HepG2 (cell line): ENCODE measurements at regions not wholly inside any gene's neighbourhood (a gene's known extent, or its start where the extent isn't known, plus 50 kb on each side); places are given as distances from the start of the nearest gene placed in this dataset.

Experiments used
- ATAC-seq: fragments of 200-7000 bp; cut with Tn5 transposase; 3 replicates; pipeline ENCODE4 v1.9.1; 2020; ENCODE audit warnings: mild to moderate bottlenecking, moderate library complexity
- BruUV-seq: library from RNA; stranded (reverse); fragments of 400-500 nt; replicated peaks from 2 replicates; lab custom pipeline; 2021; lab: Mats Ljungman, UMichigan
- CTCF ChIA-PET: fragments of 300-600 bp; formaldehyde crosslinking; extraction: SDS; loops from one replicate; lab custom pipeline; 2021; ENCODE audit warnings: low total read pairs, inconsistent platforms, low intra/inter-chr PET ratio; lab: Yijun Ruan, JAX
- POLR2A ChIA-PET: fragments of 350-600 bp; sonication (Branson Sonifier 250); formaldehyde crosslinking; loops from one replicate; lab custom pipeline; 2020; ENCODE audit warnings: antibody characterized with exemption, inconsistent platforms; lab: Yijun Ruan, JAX
- DNase-seq: peaks from one replicate; pipeline ENCODE4 v3.0.0-alpha.2; 2015; ENCODE audit warnings: low spot score
- FAIRE-seq: peaks from 3 replicates; lab custom pipeline; 2011; peaks lifted over from hg19 to GRCh38; lab: Jason Lieb, UNC
- H2AFZ ChIP-seq: one replicate; pipeline ENCODE4 v1.6.1; 2011; ENCODE audit warnings: low read length, inconsistent platforms
- H3K27ac ChIP-seq: fragments of 300-600 bp; 3 replicates; pipeline ENCODE4 v1.8.0; 2011; ENCODE audit warnings: mixed run types, mild to moderate bottlenecking, mixed read lengths, low read length, inconsistent platforms; ENCODE audit not compliant: insufficient read depth; ENCODE audit errors: extremely low read length
- H3K27me3 ChIP-seq, 2 experiments: fragments of 200-600 bp in 1 of 2; 2 replicates in 1 of 2; 3 replicates in 1 of 2; pipeline versions ENCODE4 v1.6.0 to v1.8.0; 2011; ENCODE audit warnings: low read length in 2 of 2, mild to moderate bottlenecking in 2 of 2, moderate library complexity in 2 of 2, inconsistent platforms in 1 of 2; ENCODE audit not compliant: insufficient read depth in 2 of 2, control insufficient read depth in 1 of 2
- H3K36me3 ChIP-seq, 2 experiments: fragments of 200-600 bp in 1 of 2; replicated peaks in 1 of 2; 2 replicates in 1 of 2; 3 replicates in 1 of 2; pipeline versions ENCODE4 v1.5.1 to v1.8.0; 2011; ENCODE audit warnings: low read length in 2 of 2, inconsistent platforms in 1 of 2; ENCODE audit not compliant: insufficient read depth in 2 of 2, control insufficient read depth in 1 of 2
- H3K4me1 ChIP-seq: 2 replicates; pipeline ENCODE4 v1.5.1; 2012; ENCODE audit warnings: low read length, inconsistent platforms; ENCODE audit not compliant: insufficient read depth
- H3K4me2 ChIP-seq: 2 replicates; pipeline ENCODE4 v1.6.0; 2011; ENCODE audit warnings: low read depth, low read length, inconsistent platforms
- H3K4me3 ChIP-seq, 3 experiments: fragments of 200-600 bp in 1 of 3; sonication (generic), shearing (Covaris generic) in 1 of 3; replicated peaks in 1 of 3; 2 replicates each; pipeline ENCODE4 v1.5.1; 2011 to 2016; ENCODE audit warnings: low read length in 3 of 3, inconsistent platforms in 2 of 3, low read depth in 2 of 3, mild to moderate bottlenecking in 2 of 3, control low read depth in 1 of 3, mixed read lengths in 1 of 3; ENCODE audit not compliant: insufficient read depth in 1 of 3
- H3K79me2 ChIP-seq: one replicate; pipeline ENCODE4 v1.6.1; 2011; ENCODE audit warnings: low read length, inconsistent platforms; ENCODE audit not compliant: insufficient read depth
- H3K9ac ChIP-seq: 2 replicates; pipeline ENCODE4 v1.6.0; 2011; ENCODE audit warnings: mild to moderate bottlenecking, low read depth, low read length, inconsistent platforms; ENCODE audit not compliant: insufficient read depth
- H3K9me3 ChIP-seq: 2 replicates; pipeline ENCODE4 v1.5.1; 2012; ENCODE audit warnings: mild to moderate bottlenecking, low read length
- H4K20me1 ChIP-seq: 2 replicates; pipeline ENCODE4 v1.6.0; 2011; ENCODE audit warnings: inconsistent platforms, mild to moderate bottlenecking, low read length, moderate library complexity; ENCODE audit not compliant: insufficient read depth
- ATF3 ChIP-seq: sonication (generic); formaldehyde crosslinking; IDR thresholded peaks from 2 replicates; pipeline ENCODE4 v1.4.0; 2020; ENCODE audit warnings: missing genetic modification reagents
- CEBPB ChIP-seq: IDR thresholded peaks from 2 replicates; pipeline ENCODE4 v1.6.1; 2011; ENCODE audit warnings: low read depth, low read length, improper control_type of control experiment, borderline replicate concordance
- CEBPG ChIP-seq: IDR thresholded peaks from 2 replicates; pipeline ENCODE4 v1.6.1; 2016
- ELK4 ChIP-seq: sonication (generic); formaldehyde crosslinking; IDR thresholded peaks from 2 replicates; pipeline ENCODE4 v1.9.0; 2021; ENCODE audit warnings: missing genetic modification reagents, borderline replicate concordance
- NR2F6 ChIP-seq, 2 experiments: IDR thresholded peaks; 2 replicates each; pipeline ENCODE4 v1.6.1; 2016; ENCODE audit warnings: antibody characterized with exemption in 1 of 2, mild to moderate bottlenecking in 1 of 2
- USF2 ChIP-seq, 2 experiments: sonication (generic) in 1 of 2; formaldehyde crosslinking in 1 of 2; IDR thresholded peaks; 2 replicates each; pipeline versions ENCODE4 v1.5.1 to v1.6.1; 2011 to 2020; ENCODE audit warnings: borderline replicate concordance in 1 of 2, low read depth in 1 of 2, low read length in 1 of 2, mild to moderate bottlenecking in 1 of 2, missing genetic modification reagents in 1 of 2, moderate library complexity in 1 of 2
- ZNF781 ChIP-seq: sonication (generic); formaldehyde crosslinking; IDR thresholded peaks from 2 replicates; pipeline ENCODE4 v1.5.1; 2020; ENCODE audit warnings: borderline replicate concordance, mild to moderate bottlenecking, missing genetic modification reagents; ENCODE audit errors: not compliant biosample characterization
- WGBS: methylation state at CpG from one replicate; pipeline ENCODE4 v1.1.6; 2017; ENCODE audit warnings: low lambda C conversion rate; 5-methylcytosine and 5-hydroxymethylcytosine counted together
- in situ Hi-C: cut with HindIII; loops from 2 replicates; pipeline ENCODE4 v1.10.0; 2017; ENCODE audit warnings: low pct_unique_long_range_greater_than_20kb; ENCODE audit not compliant: extremely low pct_ligation_motif_present
- intact Hi-C: fragments of 100-400 bp; cut with micrococcal nuclease; formaldehyde crosslinking; loops from one replicate; pipeline ENCODE4 v1.10.0; 2022; ENCODE audit not compliant: unreplicated experiment

GRCh38 chr6:53412751-53413150 is 64.0 kb upstream of the ELOVL5 start:
- BruUV-seq = no TSS peak
- no peaks in the 10 kb centered on the region for H3K79me2 ChIP-seq
- peaks cover 0 to 4% of the 10 kb centered on the region in 2 experiments; a peak in 1 of 5 replicates for H3K27me3 ChIP-seq
- ATAC-seq (no peak), FAIRE-seq (no peak), DNase-seq (no peak)
- H3K4me2 ChIP-seq = no peak overlapping the region
- ChIA-PET POLR2A (no interaction called here), CTCF (interaction anchor here (5.2 kb wide), 1 partner anchor 241 kb away, joined by 108 read pairs; no protein-coding TSS in a partner anchor)
- H3K4me3 ChIP-seq = no peak overlapping the region
- TF ChIP-seq ELK4 (CRISPR knock-in tag) (no peak), CEBPB (peak; percentile 88), CEBPG (peak; percentile 37; the same call in 1 of the 2 replicates)
- in situ Hi-C loops = no loop called here
- H2AFZ ChIP-seq = no peak overlapping the region
- H3K4me1 ChIP-seq = peaks cover 4% of the 10 kb centered on the region; the same call in 1 of the 2 replicates
- 0% methylated on average over 1 of the region's 1 CpG for WGBS
- H4K20me1 ChIP-seq = no peaks in the 10 kb centered on the region
- intact Hi-C loops = no loop called here
- H3K27ac ChIP-seq = no peak overlapping the region
- H3K9ac ChIP-seq = no peak overlapping the region
- no peaks in the 10 kb centered on the region for H3K36me3 ChIP-seq
- no peaks in the 10 kb centered on the region for H3K9me3 ChIP-seq

GRCh38 chr6:53412021-53412715 is 63.4 kb upstream of the ELOVL5 start:
- POLR2A ChIA-PET = no interaction called here
- ATAC-seq (no peak), FAIRE-seq (no peak), DNase-seq (no peak)
- Histone ChIP-seq H3K27ac (no peak overlapping the region), H3K4me3 (no peak overlapping the region), H3K9me3 (no peaks in the 10 kb centered on the region), H2AFZ (no peak overlapping the region), H3K4me2 (no peak overlapping the region), H3K4me1 (peaks cover 4% of the 10 kb centered on the region; the same call in 1 of the 2 replicates), H3K27me3 (peaks cover 0 to 4% of the 10 kb centered on the region in 2 experiments; a peak in 1 of 5 replicates), H3K79me2 (no peaks in the 10 kb centered on the region), H3K9ac (no peak overlapping the region), H4K20me1 (no peaks in the 10 kb centered on the region), H3K36me3 (no peaks in the 10 kb centered on the region)
- in situ Hi-C loops = no loop called here
- WGBS = 48% methylated on average over 5 of the region's 5 CpGs
- BruUV-seq = no TSS peak
- intact Hi-C loops = no loop called here
- CTCF ChIA-PET = interaction anchor here (1.1 to 5.2 kb wide), 2 partner anchors 139 to 240 kb away, joined by 3 to 108 read pairs; no protein-coding TSS in a partner anchor
- TF ChIP-seq ZNF781 (no peak), ATF3 (no peak), NR2F6 (IDR thresholded peaks at IDR 0.05) (no peak), NR2F6 (CRISPR knock-in tag; IDR thresholded peaks at IDR 0.05) (no peak), USF2 (IDR thresholded peaks at IDR 0.05; ENCODE audit: low read depth, low read length) (no peak), USF2 (CRISPR knock-in tag; IDR thresholded peaks at IDR 0.05; ENCODE audit: borderline replicate concordance) (no peak)
